Activated naive CD8-positive, alpha-beta T cell treated with anti-CD3 and anti-CD28 coated beads, Interleukin-2, amount 50 U/mL, for 24 hours (primary cell): ENCODE measurements at regions not wholly inside any gene's neighbourhood (a gene's known extent, or its start where the extent isn't known, plus 50 kb on each side); places are given as distances from the start of the nearest gene placed in this dataset.

ENCODE experiments used
- ATAC-seq: fragments of 150-1000 bp; cut with Tn5 transposase; one replicate; pipeline ENCODE4 v1.10.0; 2021
- DNase-seq: peaks from one replicate; pipeline ENCODE4 v3.0.0; 2021
- H3K27ac Mint-ChIP-seq: one replicate; pipeline ENCODE4 v1.8.0; 2021; ENCODE audit warnings: mild to moderate bottlenecking, mixed read lengths
- H3K27me3 Mint-ChIP-seq: one replicate; pipeline ENCODE4 v1.8.0; 2021; ENCODE audit warnings: mixed read lengths
- H3K36me3 Mint-ChIP-seq: one replicate; pipeline ENCODE4 v1.8.0; 2021; ENCODE audit warnings: low read depth, mixed read lengths
- H3K4me1 Mint-ChIP-seq: one replicate; pipeline ENCODE4 v1.8.0; 2021; ENCODE audit warnings: mixed read lengths
- H3K4me3 Mint-ChIP-seq: one replicate; pipeline ENCODE4 v1.8.0; 2021; ENCODE audit warnings: mild to moderate bottlenecking, moderate library complexity, mixed read lengths
- H3K9me3 Mint-ChIP-seq: one replicate; pipeline ENCODE4 v1.8.0; 2021; ENCODE audit warnings: mixed read lengths

GRCh38 chr4:187166886-187167512 lies 443.3 kb upstream of the FAT1 start:
- peaks cover 8% of the 10 kb centered on the region for H3K9me3 Mint-ChIP-seq
- DNase-seq, result no peak
- no peaks in the 10 kb centered on the region for H3K4me1 Mint-ChIP-seq
- H3K4me3 Mint-ChIP-seq, result no peak overlapping the region
- no peaks in the 10 kb centered on the region for H3K27me3 Mint-ChIP-seq
- H3K27ac Mint-ChIP-seq, result no peak overlapping the region
- no peaks in the 10 kb centered on the region for H3K36me3 Mint-ChIP-seq
- ATAC-seq, result no peak

GRCh38 chr4:187171706-187172339 lies 448.2 kb upstream of the FAT1 start:
- no peaks in the 10 kb centered on the region for H3K27me3 Mint-ChIP-seq
- no peak overlapping the region for H3K4me3 Mint-ChIP-seq
- H3K27ac Mint-ChIP-seq, result no peak overlapping the region
- H3K36me3 Mint-ChIP-seq, result no peaks in the 10 kb centered on the region
- H3K4me1 Mint-ChIP-seq, result no peaks in the 10 kb centered on the region
- no peak for DNase-seq
- no peak for ATAC-seq
- peaks cover 20% of the 10 kb centered on the region for H3K9me3 Mint-ChIP-seq

GRCh38 chr4:187172340-187172761 lies 448.7 kb upstream of the FAT1 start:
- H3K4me1 Mint-ChIP-seq, result no peaks in the 10 kb centered on the region
- ATAC-seq (no peak), DNase-seq (no peak)
- no peak overlapping the region for H3K4me3 Mint-ChIP-seq
- H3K9me3 Mint-ChIP-seq, result peaks cover 20% of the 10 kb centered on the region
- H3K27me3 Mint-ChIP-seq, result no peaks in the 10 kb centered on the region
- no peaks in the 10 kb centered on the region for H3K36me3 Mint-ChIP-seq
- H3K27ac Mint-ChIP-seq, result no peak overlapping the region

GRCh38 chr4:187174749-187175148 lies 451.1 kb upstream of the FAT1 start:
- H3K27me3 Mint-ChIP-seq, result no peaks in the 10 kb centered on the region
- no peak overlapping the region for H3K4me3 Mint-ChIP-seq
- H3K9me3 Mint-ChIP-seq, result peaks cover 20% of the 10 kb centered on the region
- no peaks in the 10 kb centered on the region for H3K4me1 Mint-ChIP-seq
- no peak for DNase-seq
- no peak overlapping the region for H3K27ac Mint-ChIP-seq
- ATAC-seq, result no peak
- H3K36me3 Mint-ChIP-seq, result no peaks in the 10 kb centered on the region

- ATAC-seq (no peak), DNase-seq (no peak)
- Mint-ChIP-seq H3K4me1 (no peaks in the 10 kb centered on the region), H3K27me3 (no peaks in the 10 kb centered on the region), H3K4me3 (no peak overlapping the region), H3K9me3 (peaks cover 20% of the 10 kb centered on the region), H3K36me3 (no peaks in the 10 kb centered on the region), H3K27ac (no peak overlapping the region)
Measured at GRCh38 chr4:187175197-187175596, 451.5 kb upstream of the FAT1 start.

- H3K4me1 Mint-ChIP-seq, result no peaks in the 10 kb centered on the region
- no peak overlapping the region for H3K4me3 Mint-ChIP-seq
- no peaks in the 10 kb centered on the region for H3K27me3 Mint-ChIP-seq
- no peak overlapping the region for H3K27ac Mint-ChIP-seq
- no peak for ATAC-seq
- no peaks in the 10 kb centered on the region for H3K36me3 Mint-ChIP-seq
- peaks cover 20% of the 10 kb centered on the region for H3K9me3 Mint-ChIP-seq
- no peak for DNase-seq
Measured at GRCh38 chr4:187176261-187176910, 452.7 kb upstream of the FAT1 start.

GRCh38 chr4:187178084-187178483 lies 454.4 kb upstream of the FAT1 start:
- DNase-seq (no peak), ATAC-seq (no peak)
- Mint-ChIP-seq H3K9me3 (peaks cover 20% of the 10 kb centered on the region), H3K4me1 (no peaks in the 10 kb centered on the region), H3K27me3 (no peaks in the 10 kb centered on the region), H3K27ac (no peak overlapping the region), H3K36me3 (no peaks in the 10 kb centered on the region), H3K4me3 (no peak overlapping the region)

- DNase-seq (no peak), ATAC-seq (no peak)
- no peak overlapping the region for H3K4me3 Mint-ChIP-seq
- no peaks in the 10 kb centered on the region for H3K36me3 Mint-ChIP-seq
- H3K27me3 Mint-ChIP-seq, result no peaks in the 10 kb centered on the region
- no peaks in the 10 kb centered on the region for H3K4me1 Mint-ChIP-seq
- peaks cover 20% of the 10 kb centered on the region for H3K9me3 Mint-ChIP-seq
- H3K27ac Mint-ChIP-seq, result no peak overlapping the region
Measured at GRCh38 chr4:187178587-187178986, 454.9 kb upstream of the FAT1 start.

GRCh38 chr4:187179086-187180058 lies 455.7 kb upstream of the FAT1 start:
- Mint-ChIP-seq H3K27me3 (no peaks in the 10 kb centered on the region), H3K4me3 (no peak overlapping the region), H3K4me1 (no peaks in the 10 kb centered on the region)

GRCh38 chr4:187181054-187181453 lies 457.4 kb upstream of the FAT1 start:
- Mint-ChIP-seq H3K9me3 (peaks cover 3% of the 10 kb centered on the region), H3K4me1 (no peaks in the 10 kb centered on the region), H3K4me3 (no peak overlapping the region), H3K27ac (no peak overlapping the region), H3K27me3 (no peaks in the 10 kb centered on the region), H3K36me3 (no peaks in the 10 kb centered on the region)
- ATAC-seq, result no peak
- no peak for DNase-seq

More at GRCh38 chr4:187179086-187180058, 455.7 kb upstream of the FAT1 start:
- Mint-ChIP-seq H3K36me3 (no peaks in the 10 kb centered on the region), H3K27ac (no peak overlapping the region), H3K9me3 (peaks cover 12% of the 10 kb centered on the region)
- DNase-seq (no peak), ATAC-seq (no peak)

GRCh38 chr4:187183346-187183745 lies 459.7 kb upstream of the FAT1 start:
- Mint-ChIP-seq H3K4me3 (no peak overlapping the region), H3K27me3 (no peaks in the 10 kb centered on the region), H3K9me3 (peaks cover 8% of the 10 kb centered on the region), H3K36me3 (no peaks in the 10 kb centered on the region), H3K27ac (no peak overlapping the region), H3K4me1 (no peaks in the 10 kb centered on the region)
- ATAC-seq (no peak), DNase-seq (no peak)

- Mint-ChIP-seq H3K9me3 (peaks cover 8% of the 10 kb centered on the region), H3K36me3 (no peaks in the 10 kb centered on the region), H3K27me3 (no peaks in the 10 kb centered on the region), H3K27ac (no peak overlapping the region), H3K4me1 (no peaks in the 10 kb centered on the region), H3K4me3 (no peak overlapping the region)
- no peak for DNase-seq
- ATAC-seq, result no peak
Measured at GRCh38 chr4:187183826-187184225, 460.2 kb upstream of the FAT1 start.

GRCh38 chr4:187184508-187184907 lies 460.9 kb upstream of the FAT1 start:
- no peaks in the 10 kb centered on the region for H3K27me3 Mint-ChIP-seq

GRCh38 chr4:187188118-187188517 lies 464.5 kb upstream of the FAT1 start:
- no peaks in the 10 kb centered on the region for H3K27me3 Mint-ChIP-seq
- ATAC-seq (no peak), DNase-seq (no peak)
- H3K36me3 Mint-ChIP-seq, result no peaks in the 10 kb centered on the region
- H3K27ac Mint-ChIP-seq, result no peak overlapping the region
- peaks cover 8% of the 10 kb centered on the region for H3K9me3 Mint-ChIP-seq
- H3K4me1 Mint-ChIP-seq, result no peaks in the 10 kb centered on the region
- H3K4me3 Mint-ChIP-seq, result no peak overlapping the region

More at GRCh38 chr4:187184508-187184907, 460.9 kb upstream of the FAT1 start:
- H3K9me3 Mint-ChIP-seq, result peaks cover 8% of the 10 kb centered on the region
- H3K4me3 Mint-ChIP-seq, result no peak overlapping the region
- no peak overlapping the region for H3K27ac Mint-ChIP-seq
- H3K36me3 Mint-ChIP-seq, result no peaks in the 10 kb centered on the region
- DNase-seq, result no peak
- H3K4me1 Mint-ChIP-seq, result no peaks in the 10 kb centered on the region
- ATAC-seq, result no peak
